Prostate gland (tissue), 2 donors: ENCODE measurements at regions not wholly inside any gene's neighbourhood (a gene's known extent, or its start where the extent isn't known, plus 50 kb on each side); places are given as distances from the start of the nearest gene placed in this dataset.

Experiments
- DNase-seq: peaks from one replicate; pipeline ENCODE4 v3.0.0-alpha.2; 2019; ENCODE audit warnings: low spot score
- H3K27ac ChIP-seq, 2 donors: fragments of 200-600 bp; sonication (generic); 2 replicates each; pipeline ENCODE4 v1.5.1; 2017 to 2019
- H3K27me3 ChIP-seq: fragments of 200-600 bp; sonication (generic); replicated peaks from 2 replicates; pipeline ENCODE4 v1.5.1; 2019; ENCODE audit not compliant: insufficient read depth
- H3K36me3 ChIP-seq, 2 donors: fragments of 200-600 bp; sonication (generic); 1 replicate in 1 of 2; 2 replicates in 1 of 2; pipeline versions ENCODE4 v1.5.1 to v1.8.1; 2017 to 2019
- H3K4me1 ChIP-seq: fragments of 200-600 bp; sonication (generic); replicated peaks from 2 replicates; pipeline ENCODE4 v1.5.1; 2019
- H3K4me3 ChIP-seq, 2 donors: fragments of 200-600 bp; sonication (generic); 2 replicates each; pipeline ENCODE4 v1.5.1; 2017 to 2019
- H3K9me3 ChIP-seq: fragments of 200-600 bp; sonication (generic); 2 replicates; pipeline ENCODE4 v1.5.1; 2017
- POLR2A ChIP-seq: fragments of 450-650 bp; IDR thresholded peaks from one replicate; pipeline ENCODE4 v1.6.1; 2016; ENCODE audit warnings: antibody characterized with exemption, mild to moderate bottlenecking
- POLR2AphosphoS5 ChIP-seq: sonication (generic); formaldehyde crosslinking; IDR thresholded peaks from one replicate; pipeline ENCODE4 v1.6.1; 2017; ENCODE audit warnings: antibody characterized with exemption
- WGBS: methylation state at CpG from one replicate; pipeline ENCODE4 v1.1.5; 2018; 5-methylcytosine and 5-hydroxymethylcytosine counted together
- intact Hi-C: fragments of 100-400 bp; cut with DNase I; formaldehyde crosslinking; loops from one replicate; pipeline ENCODE4 v1.14.2; 2022
- TF ChIP-seq, protein P1 (sequence below), 4 experiments: fragments of 200-600 bp in 2 of 4; fragments of 450-650 bp in 2 of 4; sonication (generic) in 2 of 4; IDR thresholded peaks; 1 replicate in 3 of 4; 2 replicates in 1 of 4; pipeline ENCODE4 v1.5.1; 2016 to 2019; ENCODE audit warnings: antibody characterized with exemption in 4 of 4, mild to moderate bottlenecking in 2 of 4, moderate library complexity in 2 of 4

DNA sequence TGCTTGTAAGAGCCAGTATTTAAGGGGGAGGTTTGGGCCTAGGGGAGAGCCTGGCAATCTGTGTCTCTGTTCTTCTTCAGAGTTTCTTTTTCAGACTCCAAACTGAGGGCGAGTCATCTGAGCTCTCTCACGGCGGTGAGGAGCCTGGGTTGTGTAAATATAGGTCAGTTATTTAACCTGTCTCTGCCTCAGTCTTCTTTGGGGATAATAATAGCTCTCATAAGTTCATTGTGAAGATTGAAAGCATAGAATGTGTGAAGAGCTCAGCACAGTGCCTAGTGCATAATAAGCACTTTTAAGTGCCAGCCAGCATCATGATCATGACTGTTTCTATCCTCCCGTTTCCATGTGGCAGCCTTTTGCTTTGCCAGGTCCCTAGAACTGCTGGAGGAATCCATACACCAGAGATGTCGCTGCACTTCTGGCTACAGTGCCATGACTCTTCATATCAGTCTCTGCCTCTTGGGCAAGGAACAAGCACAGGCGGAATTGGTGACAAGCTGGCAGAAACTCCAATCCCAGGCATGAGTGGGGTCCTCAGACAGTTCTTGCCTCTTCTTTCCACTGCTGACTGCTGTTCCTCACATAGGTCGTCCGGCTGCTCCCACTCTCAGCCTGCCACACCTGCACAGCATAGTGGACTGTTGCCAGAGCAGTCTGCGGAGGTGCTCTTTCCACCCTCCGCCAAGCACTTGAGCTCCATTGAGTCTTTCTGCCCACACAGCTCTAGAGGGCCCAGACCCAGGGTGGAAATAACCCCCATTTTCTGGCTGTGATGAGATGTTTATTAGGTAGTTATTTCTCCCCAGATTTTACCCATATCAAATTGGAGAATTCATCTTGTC lies 103.7 kb upstream of the MAML3 start:
- no peak for DNase-seq
- 65% methylated on average over 10 of the region's 10 CpGs for WGBS
- H3K4me3 ChIP-seq, result no peak overlapping the region
- TF ChIP-seq POLR2A (no peak), POLR2AphosphoS5 (no peak)
- TF ChIP-seq, protein P1, sequence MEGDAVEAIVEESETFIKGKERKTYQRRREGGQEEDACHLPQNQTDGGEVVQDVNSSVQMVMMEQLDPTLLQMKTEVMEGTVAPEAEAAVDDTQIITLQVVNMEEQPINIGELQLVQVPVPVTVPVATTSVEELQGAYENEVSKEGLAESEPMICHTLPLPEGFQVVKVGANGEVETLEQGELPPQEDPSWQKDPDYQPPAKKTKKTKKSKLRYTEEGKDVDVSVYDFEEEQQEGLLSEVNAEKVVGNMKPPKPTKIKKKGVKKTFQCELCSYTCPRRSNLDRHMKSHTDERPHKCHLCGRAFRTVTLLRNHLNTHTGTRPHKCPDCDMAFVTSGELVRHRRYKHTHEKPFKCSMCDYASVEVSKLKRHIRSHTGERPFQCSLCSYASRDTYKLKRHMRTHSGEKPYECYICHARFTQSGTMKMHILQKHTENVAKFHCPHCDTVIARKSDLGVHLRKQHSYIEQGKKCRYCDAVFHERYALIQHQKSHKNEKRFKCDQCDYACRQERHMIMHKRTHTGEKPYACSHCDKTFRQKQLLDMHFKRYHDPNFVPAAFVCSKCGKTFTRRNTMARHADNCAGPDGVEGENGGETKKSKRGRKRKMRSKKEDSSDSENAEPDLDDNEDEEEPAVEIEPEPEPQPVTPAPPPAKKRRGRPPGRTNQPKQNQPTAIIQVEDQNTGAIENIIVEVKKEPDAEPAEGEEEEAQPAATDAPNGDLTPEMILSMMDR (IDR thresholded peaks at IDR 0.05), result no peak
- H3K9me3 ChIP-seq, result no peaks in the 10 kb centered on the region
- no peaks in the 10 kb centered on the region for H3K36me3 ChIP-seq
- H3K27me3 ChIP-seq, result no peaks in the 10 kb centered on the region
- H3K4me1 ChIP-seq, result peaks cover 9% of the 10 kb centered on the region
- intact Hi-C loops, result loop anchor here (10.0 kb wide), 2 partner anchors 67 to 343 kb away; no protein-coding TSS in a partner anchor
- H3K27ac ChIP-seq, result no peak overlapping the region

DNA sequence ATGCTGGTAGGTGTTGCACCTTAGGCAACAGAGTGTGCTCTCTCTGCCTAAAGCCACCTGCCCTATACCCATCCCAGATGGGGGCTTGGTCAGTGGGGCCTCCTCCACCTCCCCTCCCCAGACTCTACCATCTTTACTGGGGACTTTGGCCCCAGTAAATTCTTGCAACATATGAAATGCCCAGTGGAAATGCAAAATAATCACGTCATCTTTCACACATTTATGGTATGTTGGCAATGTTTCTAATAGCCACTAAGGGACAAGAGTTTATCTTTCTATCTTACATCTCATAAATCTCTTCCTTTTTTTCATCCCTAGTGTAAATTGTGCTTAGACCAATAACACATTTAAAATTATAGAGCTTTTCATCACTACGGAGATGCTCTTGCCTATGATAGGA lies 103.0 kb upstream of the MAML3 start:
- H3K4me3 ChIP-seq, result no peak overlapping the region
- DNase-seq, result no peak
- no peaks in the 10 kb centered on the region for H3K9me3 ChIP-seq
- TF ChIP-seq POLR2A (no peak), POLR2AphosphoS5 (no peak)
- TF ChIP-seq, protein P1 (IDR thresholded peaks at IDR 0.05), result no peak
- intact Hi-C loops, result loop anchor here (10.0 kb wide), 2 partner anchors 68 to 342 kb away; no protein-coding TSS in a partner anchor
- no peak overlapping the region for H3K27ac ChIP-seq
- 53% methylated on average over 2 of the region's 2 CpGs for WGBS
- H3K36me3 ChIP-seq, result no peaks in the 10 kb centered on the region
- H3K4me1 ChIP-seq, result peaks cover 12% of the 10 kb centered on the region
- H3K27me3 ChIP-seq, result no peaks in the 10 kb centered on the region

DNA sequence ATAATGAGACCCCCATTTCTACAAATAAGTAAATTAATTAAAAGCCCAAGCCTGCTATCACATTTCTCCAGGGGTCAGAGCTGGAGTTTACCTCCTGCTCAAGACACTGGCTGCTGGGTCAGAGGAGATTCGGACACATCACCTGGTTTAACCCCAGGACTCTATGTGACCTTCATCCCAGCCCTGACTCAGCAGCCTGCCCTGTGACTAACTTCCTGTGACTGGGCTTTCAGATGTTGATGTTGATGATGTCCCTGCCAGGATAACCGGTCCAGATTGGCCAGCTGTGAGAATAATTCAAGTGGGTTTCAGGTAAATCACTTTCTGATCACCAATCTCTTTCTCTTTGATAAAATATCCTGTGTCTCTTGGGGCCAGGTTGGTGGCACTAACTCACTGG lies 102.4 kb upstream of the MAML3 start:
- intact Hi-C loops, result loop anchor here (10.0 kb wide), 2 partner anchors 68 to 342 kb away; no protein-coding TSS in a partner anchor
- 71% methylated on average over 2 of the region's 2 CpGs for WGBS
- TF ChIP-seq POLR2AphosphoS5 (no peak), POLR2A (no peak)
- Histone ChIP-seq H3K4me3 (no peak overlapping the region), H3K9me3 (no peaks in the 10 kb centered on the region), H3K27ac (no peak overlapping the region), H3K36me3 (no peaks in the 10 kb centered on the region), H3K27me3 (no peaks in the 10 kb centered on the region), H3K4me1 (peaks cover 16% of the 10 kb centered on the region)
- no peak for DNase-seq

DNA sequence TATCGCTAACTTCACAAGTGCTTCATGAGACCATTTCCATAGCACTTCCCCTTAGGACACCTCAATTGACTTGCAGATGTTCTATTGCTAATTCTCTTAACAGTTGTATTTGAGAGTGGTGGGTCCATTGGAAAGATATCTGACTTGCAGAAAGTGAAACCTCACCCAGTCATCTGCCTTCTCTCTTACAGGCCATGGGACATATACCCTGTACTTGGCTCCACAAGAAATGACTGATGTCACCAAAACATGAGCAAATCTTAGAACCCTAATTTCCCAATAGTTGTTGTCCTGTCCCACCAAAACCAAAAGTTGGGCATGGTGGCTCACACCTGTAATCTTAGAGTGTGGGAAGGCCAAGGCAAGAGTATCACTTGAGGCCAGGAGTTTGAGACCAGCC lies 101.9 kb upstream of the MAML3 start:
- 97% methylated on average over 1 of the region's 1 CpG for WGBS
- no peaks in the 10 kb centered on the region for H3K27me3 ChIP-seq
- no peak for TF ChIP-seq POLR2AphosphoS5
- TF ChIP-seq POLR2A, result no peak
- TF ChIP-seq, protein P1 (IDR thresholded peaks at IDR 0.05), result no peak
- intact Hi-C loops, result loop anchor here (2.0 to 10.0 kb wide), 3 partner anchors 41 to 341 kb away; no protein-coding TSS in a partner anchor
- no peak overlapping the region for H3K4me3 ChIP-seq
- DNase-seq, result no peak
- no peaks in the 10 kb centered on the region for H3K9me3 ChIP-seq
- H3K4me1 ChIP-seq, result peaks cover 16% of the 10 kb centered on the region
- H3K36me3 ChIP-seq, result no peaks in the 10 kb centered on the region
- peak overlapping the region in 1 of 2 donors; percentile 96 for H3K27ac ChIP-seq

DNA sequence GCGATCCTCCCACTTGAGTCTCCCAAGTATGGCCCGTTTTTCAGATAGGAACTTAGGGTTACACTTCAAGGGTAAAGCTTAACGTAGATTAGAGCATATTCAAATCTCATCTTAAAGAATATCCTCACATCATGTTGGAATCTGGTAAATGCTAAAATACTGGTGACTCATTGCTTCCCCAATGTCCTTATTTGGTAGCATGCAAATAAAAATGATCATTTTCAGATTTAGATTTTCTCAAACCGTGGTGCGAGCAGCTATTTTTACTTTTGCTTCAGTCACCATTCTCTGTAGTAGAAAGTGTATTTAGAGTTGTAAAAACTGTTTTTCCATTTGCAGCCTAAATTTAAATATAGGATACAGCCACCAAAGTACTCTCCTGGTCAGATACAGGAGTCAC lies 101.5 kb upstream of the MAML3 start:
- peaks cover 16% of the 10 kb centered on the region for H3K4me1 ChIP-seq
- H3K9me3 ChIP-seq, result no peaks in the 10 kb centered on the region
- H3K27ac ChIP-seq, result peak overlapping the region; percentile 91 to 96
- H3K27me3 ChIP-seq, result no peaks in the 10 kb centered on the region
- no peak overlapping the region for H3K4me3 ChIP-seq
- WGBS, result 90% methylated on average over 5 of the region's 5 CpGs
- no peak for TF ChIP-seq POLR2AphosphoS5
- TF ChIP-seq POLR2A, result no peak
- TF ChIP-seq, protein P1 (IDR thresholded peaks at IDR 0.05), result no peak
- no peaks in the 10 kb centered on the region for H3K36me3 ChIP-seq
- intact Hi-C loops, result loop anchor here (2.0 to 10.0 kb wide), 3 partner anchors 41 to 341 kb away; no protein-coding TSS in a partner anchor
- no peak for DNase-seq
